SU-DHL-6 (cell line): ENCODE measurements at regions not wholly inside any gene's neighbourhood (a gene's known extent, or its start where the extent isn't known, plus 50 kb on each side); places are given as distances from the start of the nearest gene placed in this dataset.

Source experiments
- CTCF ChIP-seq: fragments of 200-600 bp; sonication (generic); IDR thresholded peaks from one replicate; pipeline ENCODE4 v1.5.1; 2017; ENCODE audit warnings: antibody characterized with exemption, mild to moderate bottlenecking, low read length, moderate library complexity; ENCODE audit not compliant: insufficient read depth, poor library complexity, severe bottlenecking
- EZH2phosphoT487 ChIP-seq: fragments of 200-600 bp; sonication (generic), shearing (Covaris generic); conservative IDR thresholded peaks from 2 replicates; pipeline ENCODE4 v1.6.1; 2018; ENCODE audit warnings: mild to moderate bottlenecking, antibody characterized with exemption, low read length, moderate library complexity, mixed read lengths

GRCh38 chr9:105873801-105874200 lies 179.5 kb downstream of the TMEM38B start:
- TF ChIP-seq CTCF (no peak), EZH2phosphoT487 (no peak)
